ENCODE measurements at regions not wholly inside any gene's neighbourhood (a gene's known extent, or its start where the extent isn't known, plus 50 kb on each side); places are given as distances from the start of the nearest gene placed in this dataset.

DNA sequence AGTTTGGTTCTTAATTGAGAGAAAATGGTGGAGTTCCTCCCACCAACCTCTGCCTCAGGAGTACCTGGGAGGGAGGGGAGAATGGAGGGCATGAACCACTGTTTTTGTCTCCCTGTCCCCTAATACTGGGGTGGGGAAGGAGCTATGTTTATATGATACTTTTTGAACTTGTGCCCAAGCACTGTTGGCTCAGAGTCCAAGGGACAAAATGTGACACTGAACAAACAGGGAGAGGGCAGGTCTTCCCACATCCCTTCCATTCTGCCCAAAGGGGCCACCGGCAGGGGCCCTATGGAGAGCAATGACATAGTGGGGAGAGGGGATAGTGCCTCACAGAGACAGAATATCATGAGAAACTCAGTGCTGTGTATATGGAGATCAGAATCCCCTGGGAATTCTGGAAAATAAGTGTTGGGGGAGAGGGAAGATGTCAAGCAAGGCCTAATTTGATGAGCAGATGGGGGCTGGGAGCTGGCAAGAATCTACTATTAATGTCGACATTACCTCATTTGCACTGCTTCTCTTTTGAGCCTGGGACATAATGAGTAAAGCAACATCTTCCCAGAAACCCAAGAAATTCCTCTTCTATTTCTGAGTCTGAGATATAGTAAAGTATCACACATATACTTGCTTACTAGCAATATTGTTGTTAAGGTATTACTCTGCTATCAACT, 180.6 kb downstream of the CYP26A1 start:
- no peak overlapping the region for H3K27ac ChIP-seq (ENCODE audit: low read depth in 2 of 2, low read length in 1 of 2)
- H3K4me2 ChIP-seq = no peak overlapping the region
- H2AFZ ChIP-seq (ENCODE audit: low read depth) = no peak overlapping the region
- no peak overlapping the region for H3K9ac ChIP-seq
- no peaks in the 10 kb centered on the region for H3K9me2 ChIP-seq
- no peaks in the 10 kb centered on the region for H3F3A ChIP-seq (replicated peaks; ENCODE audit: insufficient read depth)
- H4K20me1 ChIP-seq (ENCODE audit: insufficient read depth) = no peaks in the 10 kb centered on the region
- no peak overlapping the region for H3K4me3 ChIP-seq (ENCODE audit: low read depth in 2 of 2, low read length in 1 of 2)
- no peaks in the 10 kb centered on the region for H3K79me2 ChIP-seq (ENCODE audit: insufficient read depth)
- TF ChIP-seq EP300 (IDR thresholded peaks at IDR 0.05; ENCODE audit: borderline replicate concordance in 1 of 2, low read depth in 1 of 2, low read length in 1 of 2) (no peak), FOXM1 (IDR thresholded peaks at IDR 0.05; ENCODE audit: low read depth) (no peak), NRF1 (IDR thresholded peaks at IDR 0.05; ENCODE audit: low read depth, low read length) (no peak), TAF1 (IDR thresholded peaks at IDR 0.05; ENCODE audit: borderline replicate concordance, low read depth, low read length) (no peak), TEAD4 (IDR thresholded peaks at IDR 0.05; ENCODE audit: borderline replicate concordance, insufficient read depth) (no peak), SIN3A (IDR thresholded peaks at IDR 0.05; ENCODE audit: borderline replicate concordance, low read depth, low read length) (no peak), JUND (IDR thresholded peaks at IDR 0.05) (no peak), ELF1 (IDR thresholded peaks at IDR 0.05) (no peak), MEF2A (IDR thresholded peaks at IDR 0.05; ENCODE audit: borderline replicate concordance, low read depth) (no peak)
- TF ChIP-seq, protein P1, sequence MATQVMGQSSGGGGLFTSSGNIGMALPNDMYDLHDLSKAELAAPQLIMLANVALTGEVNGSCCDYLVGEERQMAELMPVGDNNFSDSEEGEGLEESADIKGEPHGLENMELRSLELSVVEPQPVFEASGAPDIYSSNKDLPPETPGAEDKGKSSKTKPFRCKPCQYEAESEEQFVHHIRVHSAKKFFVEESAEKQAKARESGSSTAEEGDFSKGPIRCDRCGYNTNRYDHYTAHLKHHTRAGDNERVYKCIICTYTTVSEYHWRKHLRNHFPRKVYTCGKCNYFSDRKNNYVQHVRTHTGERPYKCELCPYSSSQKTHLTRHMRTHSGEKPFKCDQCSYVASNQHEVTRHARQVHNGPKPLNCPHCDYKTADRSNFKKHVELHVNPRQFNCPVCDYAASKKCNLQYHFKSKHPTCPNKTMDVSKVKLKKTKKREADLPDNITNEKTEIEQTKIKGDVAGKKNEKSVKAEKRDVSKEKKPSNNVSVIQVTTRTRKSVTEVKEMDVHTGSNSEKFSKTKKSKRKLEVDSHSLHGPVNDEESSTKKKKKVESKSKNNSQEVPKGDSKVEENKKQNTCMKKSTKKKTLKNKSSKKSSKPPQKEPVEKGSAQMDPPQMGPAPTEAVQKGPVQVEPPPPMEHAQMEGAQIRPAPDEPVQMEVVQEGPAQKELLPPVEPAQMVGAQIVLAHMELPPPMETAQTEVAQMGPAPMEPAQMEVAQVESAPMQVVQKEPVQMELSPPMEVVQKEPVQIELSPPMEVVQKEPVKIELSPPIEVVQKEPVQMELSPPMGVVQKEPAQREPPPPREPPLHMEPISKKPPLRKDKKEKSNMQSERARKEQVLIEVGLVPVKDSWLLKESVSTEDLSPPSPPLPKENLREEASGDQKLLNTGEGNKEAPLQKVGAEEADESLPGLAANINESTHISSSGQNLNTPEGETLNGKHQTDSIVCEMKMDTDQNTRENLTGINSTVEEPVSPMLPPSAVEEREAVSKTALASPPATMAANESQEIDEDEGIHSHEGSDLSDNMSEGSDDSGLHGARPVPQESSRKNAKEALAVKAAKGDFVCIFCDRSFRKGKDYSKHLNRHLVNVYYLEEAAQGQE (IDR thresholded peaks at IDR 0.05; ENCODE audit: low read depth, low read length) = no peak
- TF ChIP-seq, protein P2, sequence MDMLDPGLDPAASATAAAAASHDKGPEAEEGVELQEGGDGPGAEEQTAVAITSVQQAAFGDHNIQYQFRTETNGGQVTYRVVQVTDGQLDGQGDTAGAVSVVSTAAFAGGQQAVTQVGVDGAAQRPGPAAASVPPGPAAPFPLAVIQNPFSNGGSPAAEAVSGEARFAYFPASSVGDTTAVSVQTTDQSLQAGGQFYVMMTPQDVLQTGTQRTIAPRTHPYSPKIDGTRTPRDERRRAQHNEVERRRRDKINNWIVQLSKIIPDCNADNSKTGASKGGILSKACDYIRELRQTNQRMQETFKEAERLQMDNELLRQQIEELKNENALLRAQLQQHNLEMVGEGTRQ (IDR thresholded peaks at IDR 0.05; ENCODE audit: borderline replicate concordance, low read depth, low read length) = no peak
- no peaks in the 10 kb centered on the region; the same call in 1 of the 2 replicates for H3K27me3 ChIP-seq (ENCODE audit: insufficient read depth)
- ChIA-PET CTCF (no interaction called here), POLR2A (no interaction called here)
- WGBS (ENCODE audit: low lambda C conversion rate) = 59% methylated on average over 2 of the region's 2 CpGs
- H3K4me1 ChIP-seq (ENCODE audit: control insufficient read depth in 1 of 2, insufficient read depth in 2 of 2, low read depth in 1 of 2, low read length in 1 of 2) = no peaks in the 10 kb centered on the region
- no peaks in the 10 kb centered on the region for H3K9me3 ChIP-seq
- DNase-seq = no peak
- H3K36me3 ChIP-seq (replicated peaks in 1 of 2; ENCODE audit: control insufficient read depth in 1 of 2, insufficient read depth in 2 of 2, low read length in 1 of 2) = no peaks in the 10 kb centered on the region

DNA sequence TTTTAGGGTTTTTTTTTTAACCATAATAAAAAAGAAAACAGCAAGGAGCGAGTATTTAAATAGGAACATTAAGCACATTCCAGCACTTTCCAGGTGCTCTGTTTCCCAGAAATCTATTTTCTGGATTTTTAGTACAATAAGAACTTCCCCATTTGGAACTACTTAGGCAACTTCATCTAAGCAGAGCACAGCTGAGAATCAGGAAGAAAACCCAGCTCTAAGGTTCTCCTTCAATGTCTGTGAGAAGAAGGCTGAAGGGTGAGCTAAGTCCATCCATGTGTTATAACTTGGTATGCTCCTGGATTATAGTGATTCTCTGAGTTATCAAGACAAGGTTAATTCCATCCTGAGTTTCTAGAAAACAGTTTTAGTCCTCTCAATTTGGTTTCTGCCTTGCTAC, 181.9 kb downstream of the CYP26A1 start:
- H4K20me1 ChIP-seq (ENCODE audit: insufficient read depth) = no peaks in the 10 kb centered on the region
- no peak overlapping the region for H3K27ac ChIP-seq (ENCODE audit: low read depth in 2 of 2, low read length in 1 of 2)
- H3K36me3 ChIP-seq (replicated peaks in 1 of 2; ENCODE audit: control insufficient read depth in 1 of 2, insufficient read depth in 2 of 2, low read length in 1 of 2) = no peaks in the 10 kb centered on the region
- no peaks in the 10 kb centered on the region for H3K9me2 ChIP-seq
- H2AFZ ChIP-seq (ENCODE audit: low read depth) = no peak overlapping the region
- H3K4me2 ChIP-seq = no peak overlapping the region
- no peak overlapping the region for H3K4me3 ChIP-seq (ENCODE audit: low read depth in 2 of 2, low read length in 1 of 2)
- ChIA-PET POLR2A (no interaction called here), CTCF (no interaction called here)
- H3K79me2 ChIP-seq (ENCODE audit: insufficient read depth) = no peaks in the 10 kb centered on the region
- no peaks in the 10 kb centered on the region for H3K4me1 ChIP-seq (ENCODE audit: control insufficient read depth in 1 of 2, insufficient read depth in 2 of 2, low read depth in 1 of 2, low read length in 1 of 2)
- 50% methylated on average over 1 of the region's 1 CpG for WGBS (ENCODE audit: low lambda C conversion rate)
- H3K27me3 ChIP-seq (ENCODE audit: insufficient read depth) = no peaks in the 10 kb centered on the region; the same call in 1 of the 2 replicates
- DNase-seq = no peak
- no peaks in the 10 kb centered on the region for H3K9me3 ChIP-seq
- no peak overlapping the region for H3K9ac ChIP-seq
- no peaks in the 10 kb centered on the region for H3F3A ChIP-seq (replicated peaks; ENCODE audit: insufficient read depth)
- TF ChIP-seq FOSL2 (IDR thresholded peaks at IDR 0.05; ENCODE audit: borderline replicate concordance, low read depth) (no peak), CHD2 (IDR thresholded peaks at IDR 0.05; ENCODE audit: low read length, partially characterized antibody) (no peak), JUND (IDR thresholded peaks at IDR 0.05) (no peak), TEAD4 (IDR thresholded peaks at IDR 0.05; ENCODE audit: borderline replicate concordance, insufficient read depth) (no peak), RXRA (IDR thresholded peaks at IDR 0.05; ENCODE audit: borderline replicate concordance, low read depth) (no peak), YY1 (IDR thresholded peaks at IDR 0.05; ENCODE audit: low read depth) (no peak), MEF2A (IDR thresholded peaks at IDR 0.05; ENCODE audit: borderline replicate concordance, low read depth) (no peak)
- TF ChIP-seq, protein P3, sequence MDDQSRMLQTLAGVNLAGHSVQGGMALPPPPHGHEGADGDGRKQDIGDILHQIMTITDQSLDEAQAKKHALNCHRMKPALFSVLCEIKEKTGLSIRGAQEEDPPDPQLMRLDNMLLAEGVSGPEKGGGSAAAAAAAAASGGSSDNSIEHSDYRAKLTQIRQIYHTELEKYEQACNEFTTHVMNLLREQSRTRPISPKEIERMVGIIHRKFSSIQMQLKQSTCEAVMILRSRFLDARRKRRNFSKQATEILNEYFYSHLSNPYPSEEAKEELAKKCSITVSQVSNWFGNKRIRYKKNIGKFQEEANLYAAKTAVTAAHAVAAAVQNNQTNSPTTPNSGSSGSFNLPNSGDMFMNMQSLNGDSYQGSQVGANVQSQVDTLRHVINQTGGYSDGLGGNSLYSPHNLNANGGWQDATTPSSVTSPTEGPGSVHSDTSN (IDR thresholded peaks at IDR 0.05) = no peak
- TF ChIP-seq, protein P4, sequence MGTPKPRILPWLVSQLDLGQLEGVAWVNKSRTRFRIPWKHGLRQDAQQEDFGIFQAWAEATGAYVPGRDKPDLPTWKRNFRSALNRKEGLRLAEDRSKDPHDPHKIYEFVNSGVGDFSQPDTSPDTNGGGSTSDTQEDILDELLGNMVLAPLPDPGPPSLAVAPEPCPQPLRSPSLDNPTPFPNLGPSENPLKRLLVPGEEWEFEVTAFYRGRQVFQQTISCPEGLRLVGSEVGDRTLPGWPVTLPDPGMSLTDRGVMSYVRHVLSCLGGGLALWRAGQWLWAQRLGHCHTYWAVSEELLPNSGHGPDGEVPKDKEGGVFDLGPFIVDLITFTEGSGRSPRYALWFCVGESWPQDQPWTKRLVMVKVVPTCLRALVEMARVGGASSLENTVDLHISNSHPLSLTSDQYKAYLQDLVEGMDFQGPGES (IDR thresholded peaks at IDR 0.05; ENCODE audit: low read depth, low read length) = no peak
